ENCODE measurements at regions not wholly inside any gene's neighbourhood (a gene's known extent, or its start where the extent isn't known, plus 50 kb on each side); places are given as distances from the start of the nearest gene placed in this dataset.

DNA sequence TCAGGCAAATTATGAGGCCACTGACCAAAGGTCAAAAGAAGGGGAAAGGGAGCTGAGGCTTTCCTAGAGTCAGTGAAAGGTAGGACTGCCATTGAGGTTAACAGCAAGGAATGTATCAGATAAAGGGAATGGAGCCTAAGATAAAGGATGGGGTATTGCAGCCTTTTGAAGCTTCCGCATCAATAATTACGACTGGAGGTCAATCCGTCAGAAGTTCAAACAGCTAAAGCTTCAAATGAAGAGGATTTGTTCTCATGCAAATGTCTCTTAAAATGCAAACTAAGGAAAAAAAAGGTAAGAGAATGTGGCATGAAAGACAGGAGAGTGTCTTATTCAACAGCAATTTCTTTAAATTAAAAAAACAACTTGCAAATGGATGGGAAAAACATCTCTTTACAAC is 341.1 kb upstream of the RGMB start:
- no peak overlapping the region for H3K14ac ChIP-seq (ENCODE audit: insufficient read length)
- H3K18ac ChIP-seq (ENCODE audit: extremely low read depth, low read length): no peak overlapping the region
- H4K20me1 ChIP-seq (replicated peaks in 1 of 2; ENCODE audit: control insufficient read depth in 1 of 2, insufficient read depth in 2 of 2, low read length in 2 of 2): no peaks in the 10 kb centered on the region
- H3K4me3 ChIP-seq (ENCODE audit: extremely low read depth in 1 of 4, insufficient read depth in 2 of 4, low read depth in 3 of 4, low read length in 4 of 4): peak overlapping the region in 1 of 4 experiments; percentile 36; a peak in 1 of 8 replicates
- H3K79me2 ChIP-seq (ENCODE audit: control insufficient read depth in 1 of 2, insufficient read depth in 2 of 2, low read length in 2 of 2): no peaks in the 10 kb centered on the region
- WGBS, 2 experiments (ENCODE audit: extremely low coverage in 1 of 2, insufficient coverage in 1 of 2, insufficient read length in 1 of 2, insufficient replicate concordance in 2 of 2, low coverage in 1 of 2, low lambda C conversion rate in 2 of 2, missing lambda C conversion rate in 1 of 2): 7% methylated on average over 3 of the region's 3 CpGs; no CpG with 5 or more reads in 1 of the 2 experiments
- ChIA-PET POLR2A (ENCODE audit: partially characterized antibody) (no interaction called here), CTCF (ENCODE audit: partially characterized antibody) (interaction anchor here (0.7 to 3.4 kb wide), 4 partner anchors 16 to 337 kb away, joined by 3 to 16 read pairs (median 6); no protein-coding TSS in a partner anchor)
- peak overlapping the region; percentile 9; the same call in 1 of the 2 replicates for H2BK20ac ChIP-seq (ENCODE audit: low read length)
- H4K5ac ChIP-seq (ENCODE audit: insufficient read length, low read depth, low read length): no peak overlapping the region
- peaks cover 5 to 17% (median 8%) of the 10 kb centered on the region in 4 experiments; a peak in 6 of 7 replicates for H3K4me1 ChIP-seq (replicated peaks in 1 of 4; ENCODE audit: control insufficient read depth in 3 of 4, insufficient read depth in 4 of 4, low read length in 3 of 4)
- H3K4ac ChIP-seq (replicated peaks; ENCODE audit: insufficient read length, low read depth, low read length): no peak overlapping the region
- no peak overlapping the region for H4K91ac ChIP-seq (replicated peaks; ENCODE audit: insufficient read length, low read length)
- no peak overlapping the region for H2BK15ac ChIP-seq (ENCODE audit: low read length)
- peak overlapping the region; percentile 50; the same call in 1 of the 2 replicates for H2BK5ac ChIP-seq (ENCODE audit: low read depth, low read length)
- H3K27ac ChIP-seq (ENCODE audit: low read depth, low read length): no peak overlapping the region
- H3K27me3 ChIP-seq (replicated peaks in 1 of 4; ENCODE audit: control insufficient read depth in 3 of 4, extremely low read depth in 1 of 4, insufficient read depth in 3 of 4, low read length in 3 of 4): no peaks in the 10 kb centered on the region
- no peaks in the 10 kb centered on the region; a peak in 1 of 8 replicates for H3K36me3 ChIP-seq (ENCODE audit: control insufficient read depth in 2 of 4, insufficient read depth in 4 of 4, low read length in 3 of 4)
- peak overlapping the region; percentile 55 to 67 for H3K4me2 ChIP-seq (ENCODE audit: insufficient read depth in 1 of 2, low read depth in 2 of 2, low read length in 2 of 2)
- FAIRE-seq (peak; percentile 90), DNase-seq (ENCODE audit: low read depth in 1 of 2, low spot score in 2 of 2) (peak in 1 of 2 experiments; percentile 50)
- peaks cover 2% of the 10 kb centered on the region; the same call in 1 of the 2 replicates for H3K23me2 ChIP-seq (ENCODE audit: low read depth, low read length)
- H3K9me3 ChIP-seq (ENCODE audit: insufficient read depth in 2 of 2, low read depth in 1 of 2, low read length in 1 of 2): peaks cover 10 to 15% of the 10 kb centered on the region in 2 experiments; a peak in 2 of 4 replicates
- H2AK5ac ChIP-seq (ENCODE audit: low read depth, low read length): 0 out of 2 replicates have a peak overlapping the region, but pooled peaks have one; percentile 69
- no peak overlapping the region for H2BK120ac ChIP-seq (replicated peaks; ENCODE audit: low read depth, low read length)
- H4K8ac ChIP-seq (ENCODE audit: extremely low read depth, insufficient read depth, low read length): no peak overlapping the region
- H3K56ac ChIP-seq (replicated peaks; ENCODE audit: insufficient read length, low read depth, low read length): no peak overlapping the region
- no peaks in the 10 kb centered on the region for H3K79me1 ChIP-seq (ENCODE audit: low read depth, low read length)
- no peak overlapping the region for H3K23ac ChIP-seq (ENCODE audit: insufficient read length)
- H2BK12ac ChIP-seq (ENCODE audit: low read depth, low read length): no peak overlapping the region; the same call in 1 of the 2 replicates
- no peak overlapping the region for H3K9ac ChIP-seq (replicated peaks in 1 of 4; ENCODE audit: extremely low read depth in 1 of 4, low read depth in 3 of 4, low read length in 3 of 4)
- no peak overlapping the region for H2AFZ ChIP-seq (ENCODE audit: low read length)
- TF ChIP-seq HDAC2 (IDR thresholded peaks at IDR 0.05; ENCODE audit: borderline replicate concordance in 1 of 2, low read depth in 2 of 2, low read length in 2 of 2) (peak in 1 of 2 experiments; percentile 63; a peak in 1 of 4 replicates), SIRT6 (IDR thresholded peaks at IDR 0.05; ENCODE audit: low read length) (no peak), TAF1 (IDR thresholded peaks at IDR 0.05; ENCODE audit: low read depth, low read length) (no peak)

Measured in H1 (cell line).